OCI-LY7 (cell line): ENCODE measurements at regions not wholly inside any gene's neighbourhood (a gene's known extent, or its start where the extent isn't known, plus 50 kb on each side); places are given as distances from the start of the nearest gene placed in this dataset.

Experiments
- BruUV-seq: library from RNA; stranded (reverse); fragments of 400-500 nt; replicated peaks from 2 replicates; lab custom pipeline; 2021; lab: Mats Ljungman, UMichigan
- CTCF ChIA-PET: fragments of 300-600 bp; sonication (Branson Sonifier 250); formaldehyde crosslinking; loops from one replicate; lab custom pipeline; 2022; ENCODE audit warnings: antibody characterized with exemption; ENCODE audit not compliant: unreplicated experiment; lab: Charles Lee
- POLR2A ChIA-PET: fragments of 300-600 bp; sonication (Branson Sonifier 250); formaldehyde crosslinking; loops from one replicate; lab custom pipeline; 2022; ENCODE audit warnings: antibody characterized with exemption; lab: Charles Lee
- DNase-seq: peaks from one replicate; pipeline ENCODE4 v3.0.0-alpha.2; 2015; ENCODE audit warnings: low spot score
- H2AFZ ChIP-seq: fragments of 200-600 bp; sonication (generic), shearing (Covaris generic); 2 replicates; pipeline ENCODE4 v1.6.1; 2014; ENCODE audit warnings: mild to moderate bottlenecking, antibody characterized with exemption, low read length, moderate library complexity
- H3K27ac ChIP-seq: fragments of 200-600 bp; sonication (generic); 2 replicates; pipeline ENCODE4 v1.5.1; 2014; ENCODE audit warnings: mixed run types, low read depth, mild to moderate bottlenecking, moderate library complexity, low read length, inconsistent platforms; ENCODE audit not compliant: poor library complexity, severe bottlenecking
- H3K36me3 ChIP-seq: fragments of 200-600 bp; sonication (generic); 2 replicates; pipeline ENCODE4 v1.6.1; 2014; ENCODE audit warnings: mild to moderate bottlenecking, antibody characterized with exemption, low read length, moderate library complexity, mixed read lengths; ENCODE audit not compliant: insufficient read depth
- H3K4me1 ChIP-seq: fragments of 200-600 bp; sonication (generic); 2 replicates; pipeline ENCODE4 v1.5.1; 2014; ENCODE audit warnings: mild to moderate bottlenecking, low read length; ENCODE audit not compliant: insufficient read depth, poor library complexity, severe bottlenecking
- H3K4me2 ChIP-seq: fragments of 200-600 bp; sonication (generic); 2 replicates; pipeline ENCODE4 v1.6.1; 2014; ENCODE audit warnings: mild to moderate bottlenecking, low read length
- H3K4me3 ChIP-seq: fragments of 200-600 bp; sonication (generic); 2 replicates; pipeline ENCODE4 v1.5.1; 2014; ENCODE audit warnings: mild to moderate bottlenecking, low read depth, low read length; ENCODE audit not compliant: poor library complexity, severe bottlenecking
- H3K79me2 ChIP-seq: fragments of 200-600 bp; sonication (generic); 2 replicates; pipeline ENCODE4 v1.6.1; 2016; ENCODE audit warnings: low read depth, mild to moderate bottlenecking, low read length, moderate library complexity, mixed read lengths; ENCODE audit not compliant: insufficient read depth
- H3K9me2 ChIP-seq: fragments of 200-600 bp; sonication (generic); 2 replicates; pipeline ENCODE4 v1.6.1; 2016; ENCODE audit warnings: mild to moderate bottlenecking, low read length, mixed read lengths; ENCODE audit not compliant: insufficient read depth
- H3K9me3 ChIP-seq: fragments of 200-600 bp; sonication (generic); 2 replicates; pipeline ENCODE4 v1.6.1; 2014; ENCODE audit warnings: mild to moderate bottlenecking, mixed run types, low read length, mixed read lengths
- H4K20me1 ChIP-seq: fragments of 200-600 bp; sonication (generic); 2 replicates; pipeline ENCODE4 v1.6.1; 2014; ENCODE audit warnings: mild to moderate bottlenecking, antibody characterized with exemption, low read length, moderate library complexity, mixed read lengths; ENCODE audit not compliant: insufficient read depth
- EZH2phosphoT487 ChIP-seq: fragments of 200-600 bp; sonication (generic); IDR thresholded peaks from 2 replicates; pipeline ENCODE4 v1.6.1; 2018; ENCODE audit warnings: low read depth, borderline replicate concordance, mild to moderate bottlenecking, mixed run types, antibody characterized with exemption, low read length, moderate library complexity, mixed read lengths
- intact Hi-C: fragments of 100-400 bp; cut with micrococcal nuclease; formaldehyde crosslinking; loops from one replicate; pipeline ENCODE4 v1.10.0; 2022; ENCODE audit not compliant: unreplicated experiment
- TF ChIP-seq, protein P1 (sequence below): fragments of 200-600 bp; sonication (generic); conservative IDR thresholded peaks from 2 replicates; pipeline ENCODE4 v1.5.1; 2014; ENCODE audit warnings: mild to moderate bottlenecking, antibody characterized with exemption, low read length, moderate library complexity, mixed read lengths

DNA sequence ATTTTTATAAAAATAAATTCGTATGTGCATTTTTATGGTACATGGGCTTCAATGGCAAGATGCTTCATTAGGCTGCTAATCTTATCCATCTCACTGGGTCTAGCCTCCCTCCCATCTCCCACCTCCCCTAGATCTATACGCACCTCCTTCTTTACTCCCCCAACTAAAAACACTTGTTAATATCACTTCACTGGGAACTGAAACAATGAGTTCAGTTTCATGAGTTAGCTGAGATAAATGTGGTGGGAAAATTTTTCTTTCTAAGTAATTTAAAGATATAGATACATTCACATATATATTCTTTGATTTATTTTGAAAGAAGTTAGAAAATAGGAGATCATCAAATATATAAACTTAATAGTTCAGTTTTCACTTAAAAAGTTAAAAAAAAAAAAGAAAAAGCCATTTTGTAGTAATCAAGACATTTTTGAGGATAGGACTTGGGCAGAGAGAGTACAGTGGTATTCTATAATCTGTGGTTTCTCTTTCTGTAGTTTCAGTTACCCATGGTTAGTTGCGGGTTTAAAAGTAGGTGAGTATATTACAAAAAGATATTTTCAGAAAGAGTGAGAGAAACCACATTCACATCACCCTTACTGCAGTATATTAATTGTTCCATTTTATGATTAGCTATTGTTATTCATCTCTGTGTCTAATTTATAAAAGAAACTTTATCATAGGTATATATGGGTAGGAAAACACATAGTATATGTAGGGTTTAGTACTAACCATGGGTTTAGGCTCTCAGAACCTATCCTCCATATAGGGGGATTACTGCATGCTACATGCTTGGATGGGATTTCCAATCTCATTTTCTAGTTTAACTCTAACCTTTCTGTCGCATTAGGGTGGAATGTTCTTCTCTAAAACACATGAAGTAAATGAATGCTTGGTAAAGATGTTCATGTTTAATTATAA, 316.0 kb upstream of the CBLB start:
- Histone ChIP-seq H4K20me1 (no peaks in the 10 kb centered on the region), H3K4me1 (no peaks in the 10 kb centered on the region), H3K4me2 (no peak overlapping the region), H3K27ac (no peak overlapping the region), H3K79me2 (no peaks in the 10 kb centered on the region), H3K9me3 (no peaks in the 10 kb centered on the region), H3K9me2 (no peaks in the 10 kb centered on the region), H3K36me3 (no peaks in the 10 kb centered on the region), H2AFZ (no peak overlapping the region), H3K4me3 (no peak overlapping the region)
- ChIA-PET POLR2A (interaction anchor here (0.5 to 1.0 kb wide), 5 partner anchors 21 to 1415 kb away, joined by 3 to 5 read pairs (median 3); no protein-coding TSS in a partner anchor), CTCF (no interaction called here)
- intact Hi-C loops = no loop called here
- no peak for DNase-seq
- no TSS peak for BruUV-seq
- no peak for TF ChIP-seq EZH2phosphoT487
- TF ChIP-seq, protein P1, sequence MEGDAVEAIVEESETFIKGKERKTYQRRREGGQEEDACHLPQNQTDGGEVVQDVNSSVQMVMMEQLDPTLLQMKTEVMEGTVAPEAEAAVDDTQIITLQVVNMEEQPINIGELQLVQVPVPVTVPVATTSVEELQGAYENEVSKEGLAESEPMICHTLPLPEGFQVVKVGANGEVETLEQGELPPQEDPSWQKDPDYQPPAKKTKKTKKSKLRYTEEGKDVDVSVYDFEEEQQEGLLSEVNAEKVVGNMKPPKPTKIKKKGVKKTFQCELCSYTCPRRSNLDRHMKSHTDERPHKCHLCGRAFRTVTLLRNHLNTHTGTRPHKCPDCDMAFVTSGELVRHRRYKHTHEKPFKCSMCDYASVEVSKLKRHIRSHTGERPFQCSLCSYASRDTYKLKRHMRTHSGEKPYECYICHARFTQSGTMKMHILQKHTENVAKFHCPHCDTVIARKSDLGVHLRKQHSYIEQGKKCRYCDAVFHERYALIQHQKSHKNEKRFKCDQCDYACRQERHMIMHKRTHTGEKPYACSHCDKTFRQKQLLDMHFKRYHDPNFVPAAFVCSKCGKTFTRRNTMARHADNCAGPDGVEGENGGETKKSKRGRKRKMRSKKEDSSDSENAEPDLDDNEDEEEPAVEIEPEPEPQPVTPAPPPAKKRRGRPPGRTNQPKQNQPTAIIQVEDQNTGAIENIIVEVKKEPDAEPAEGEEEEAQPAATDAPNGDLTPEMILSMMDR = no peak

DNA sequence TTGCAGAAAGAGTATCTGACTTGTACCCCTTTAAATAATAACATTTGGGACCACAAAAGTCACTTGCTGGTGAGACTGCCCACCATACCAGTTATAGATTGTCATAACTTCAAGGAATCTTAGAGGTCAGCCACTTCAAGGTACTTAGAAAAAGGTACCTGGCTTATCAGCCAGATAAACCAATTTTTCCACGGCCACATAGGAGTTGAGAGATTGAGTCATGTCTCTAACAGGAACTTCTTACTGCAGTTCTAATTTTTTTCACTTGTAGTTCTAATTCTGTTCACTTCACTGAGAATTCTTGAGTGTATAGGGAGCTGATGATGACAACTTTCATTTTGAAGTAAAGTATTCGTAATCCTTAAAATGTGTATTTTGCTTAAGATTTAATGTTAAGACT, 317.1 kb upstream of the CBLB start:
- Histone ChIP-seq H3K9me3 (no peaks in the 10 kb centered on the region), H3K36me3 (no peaks in the 10 kb centered on the region), H2AFZ (no peak overlapping the region), H3K79me2 (no peaks in the 10 kb centered on the region), H3K4me2 (no peak overlapping the region), H3K4me3 (no peak overlapping the region), H3K27ac (no peak overlapping the region), H3K9me2 (no peaks in the 10 kb centered on the region), H4K20me1 (no peaks in the 10 kb centered on the region), H3K4me1 (no peaks in the 10 kb centered on the region)
- DNase-seq = no peak
- BruUV-seq = no TSS peak
- ChIA-PET POLR2A (interaction anchor here (0.6 to 1.2 kb wide), 3 partner anchors 29 to 1373 kb away, joined by 3 read pairs; no protein-coding TSS in a partner anchor), CTCF (no interaction called here)
- no peak for TF ChIP-seq EZH2phosphoT487
- TF ChIP-seq, protein P1 = no peak
- intact Hi-C loops = no loop called here

DNA sequence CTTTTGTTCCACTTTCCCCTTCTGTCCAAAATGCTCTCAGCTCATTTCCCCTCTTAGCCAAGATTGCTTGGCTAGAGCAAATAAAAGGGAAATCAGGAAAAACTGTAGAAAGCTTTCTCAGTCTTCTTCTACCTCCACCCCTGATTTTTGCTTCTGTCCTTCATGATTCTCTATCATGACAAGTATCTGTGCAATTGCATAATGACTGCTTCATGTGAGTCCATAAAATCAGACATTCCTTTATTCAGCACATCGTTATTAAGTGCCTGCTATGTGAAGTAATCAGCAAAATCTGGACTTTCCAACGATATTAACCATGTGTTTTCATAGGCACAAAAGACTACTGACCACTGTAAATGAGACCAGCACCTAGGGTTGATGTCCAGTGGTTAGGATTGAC, 321.5 kb upstream of the CBLB start:
- Histone ChIP-seq H3K4me3 (no peak overlapping the region), H3K4me2 (no peak overlapping the region), H3K9me2 (no peaks in the 10 kb centered on the region), H3K36me3 (no peaks in the 10 kb centered on the region), H4K20me1 (no peaks in the 10 kb centered on the region), H3K79me2 (no peaks in the 10 kb centered on the region), H3K27ac (no peak overlapping the region), H3K4me1 (no peaks in the 10 kb centered on the region), H2AFZ (no peak overlapping the region), H3K9me3 (no peaks in the 10 kb centered on the region)
- no peak for DNase-seq
- TF ChIP-seq, protein P1 = no peak
- no peak for TF ChIP-seq EZH2phosphoT487
- ChIA-PET CTCF (no interaction called here), POLR2A (interaction anchor here (0.9 to 1.5 kb wide), 3 partner anchors 9 to 67 kb away, joined by 3 to 6 read pairs (median 4); no protein-coding TSS in a partner anchor)
- intact Hi-C loops = no loop called here
- no TSS peak for BruUV-seq
